ENCODE measurements at regions not wholly inside any gene's neighbourhood (a gene's known extent, or its start where the extent isn't known, plus 50 kb on each side); places are given as distances from the start of the nearest gene placed in this dataset.

DNA sequence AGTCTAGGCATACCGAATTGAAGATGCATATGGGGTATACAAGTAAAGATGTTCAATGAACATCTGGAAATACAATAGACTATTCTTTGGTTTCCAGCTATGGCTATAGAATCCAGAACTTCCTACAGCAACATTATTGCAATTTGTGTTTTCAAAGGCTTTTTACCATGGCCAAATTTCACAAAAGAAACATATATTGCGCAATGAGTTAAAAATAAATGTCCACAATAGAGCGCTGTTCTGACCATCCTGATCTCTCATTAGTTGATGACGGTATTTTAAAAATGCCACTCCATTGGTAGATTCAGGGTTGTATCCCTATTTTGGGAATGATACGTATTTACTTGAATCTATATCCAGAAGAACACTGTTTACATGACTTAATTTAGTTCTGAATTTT, 139.2 kb downstream of the LINC00632 start:
- CTCF ChIA-PET = no interaction called here
- no peaks in the 10 kb centered on the region for H3K79me2 ChIP-seq (ENCODE audit: insufficient read depth)
- DNase-seq = no peak
- H3K27me3 ChIP-seq (ENCODE audit: insufficient read depth) = no peaks in the 10 kb centered on the region; the same call in 1 of the 2 replicates
- POLR2A ChIA-PET = no interaction called here
- no peaks in the 10 kb centered on the region for H3K4me1 ChIP-seq (ENCODE audit: control insufficient read depth in 1 of 2, insufficient read depth in 2 of 2, low read depth in 1 of 2, low read length in 1 of 2)
- no peaks in the 10 kb centered on the region for H3K9me3 ChIP-seq
- no peaks in the 10 kb centered on the region for H4K20me1 ChIP-seq (ENCODE audit: insufficient read depth)
- H3K27ac ChIP-seq (ENCODE audit: low read depth in 2 of 2, low read length in 1 of 2) = no peak overlapping the region
- no peak overlapping the region for H3K4me2 ChIP-seq
- no peaks in the 10 kb centered on the region for H3F3A ChIP-seq (replicated peaks; ENCODE audit: insufficient read depth)
- H3K9me2 ChIP-seq = no peaks in the 10 kb centered on the region
- H2AFZ ChIP-seq (ENCODE audit: low read depth) = no peak overlapping the region
- no peaks in the 10 kb centered on the region for H3K36me3 ChIP-seq (replicated peaks in 1 of 2; ENCODE audit: control insufficient read depth in 1 of 2, insufficient read depth in 2 of 2, low read length in 1 of 2)
- no peak overlapping the region for H3K4me3 ChIP-seq (ENCODE audit: low read depth in 2 of 2, low read length in 1 of 2)
- TF ChIP-seq FOSL2 (IDR thresholded peaks at IDR 0.05; ENCODE audit: borderline replicate concordance, low read depth) (no peak), ZBTB33 (IDR thresholded peaks at IDR 0.05; ENCODE audit: borderline replicate concordance, low read depth) (no peak), CHD2 (IDR thresholded peaks at IDR 0.05; ENCODE audit: low read length, partially characterized antibody) (no peak), FOXJ3 (CRISPR knock-in tag; IDR thresholded peaks at IDR 0.05) (no peak), PBX3 (IDR thresholded peaks at IDR 0.05) (no peak), GABPA (IDR thresholded peaks at IDR 0.05; ENCODE audit: low read depth) (no peak), YY1 (IDR thresholded peaks at IDR 0.05; ENCODE audit: low read depth) (no peak), MAX (IDR thresholded peaks at IDR 0.05; ENCODE audit: low read depth) (no peak), USF2 (IDR thresholded peaks at IDR 0.05; ENCODE audit: borderline replicate concordance, low read depth, low read length) (no peak), RXRA (IDR thresholded peaks at IDR 0.05; ENCODE audit: borderline replicate concordance, low read depth) (no peak), TCF12 (IDR thresholded peaks at IDR 0.05) (no peak), EZH2phosphoT487 (IDR thresholded peaks at IDR 0.05; ENCODE audit: borderline replicate concordance, low read depth) (no peak), POLR2AphosphoS5 (IDR thresholded peaks at IDR 0.05; ENCODE audit: low read depth, low read length) (no peak), SMC3 (IDR thresholded peaks at IDR 0.05; ENCODE audit: low read depth, low read length) (no peak)
- TF ChIP-seq, protein P1, sequence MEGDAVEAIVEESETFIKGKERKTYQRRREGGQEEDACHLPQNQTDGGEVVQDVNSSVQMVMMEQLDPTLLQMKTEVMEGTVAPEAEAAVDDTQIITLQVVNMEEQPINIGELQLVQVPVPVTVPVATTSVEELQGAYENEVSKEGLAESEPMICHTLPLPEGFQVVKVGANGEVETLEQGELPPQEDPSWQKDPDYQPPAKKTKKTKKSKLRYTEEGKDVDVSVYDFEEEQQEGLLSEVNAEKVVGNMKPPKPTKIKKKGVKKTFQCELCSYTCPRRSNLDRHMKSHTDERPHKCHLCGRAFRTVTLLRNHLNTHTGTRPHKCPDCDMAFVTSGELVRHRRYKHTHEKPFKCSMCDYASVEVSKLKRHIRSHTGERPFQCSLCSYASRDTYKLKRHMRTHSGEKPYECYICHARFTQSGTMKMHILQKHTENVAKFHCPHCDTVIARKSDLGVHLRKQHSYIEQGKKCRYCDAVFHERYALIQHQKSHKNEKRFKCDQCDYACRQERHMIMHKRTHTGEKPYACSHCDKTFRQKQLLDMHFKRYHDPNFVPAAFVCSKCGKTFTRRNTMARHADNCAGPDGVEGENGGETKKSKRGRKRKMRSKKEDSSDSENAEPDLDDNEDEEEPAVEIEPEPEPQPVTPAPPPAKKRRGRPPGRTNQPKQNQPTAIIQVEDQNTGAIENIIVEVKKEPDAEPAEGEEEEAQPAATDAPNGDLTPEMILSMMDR (IDR thresholded peaks at IDR 0.05) = no peak
- H3K9ac ChIP-seq = no peak overlapping the region
- 23% methylated on average over 5 of the region's 5 CpGs for WGBS (ENCODE audit: low lambda C conversion rate)
